Stimulated activated CD4-positive, alpha-beta T cell treated with anti-CD3 and anti-CD28 coated beads, Interleukin-4, amount 100 ng/mL, for 1 hour (primary cell): ENCODE measurements at regions not wholly inside any gene's neighbourhood (a gene's known extent, or its start where the extent isn't known, plus 50 kb on each side); places are given as distances from the start of the nearest gene placed in this dataset.

ENCODE experiments used
- DNase-seq: peaks from one replicate; pipeline ENCODE4 v3.0.0-alpha.2; 2020

DNA sequence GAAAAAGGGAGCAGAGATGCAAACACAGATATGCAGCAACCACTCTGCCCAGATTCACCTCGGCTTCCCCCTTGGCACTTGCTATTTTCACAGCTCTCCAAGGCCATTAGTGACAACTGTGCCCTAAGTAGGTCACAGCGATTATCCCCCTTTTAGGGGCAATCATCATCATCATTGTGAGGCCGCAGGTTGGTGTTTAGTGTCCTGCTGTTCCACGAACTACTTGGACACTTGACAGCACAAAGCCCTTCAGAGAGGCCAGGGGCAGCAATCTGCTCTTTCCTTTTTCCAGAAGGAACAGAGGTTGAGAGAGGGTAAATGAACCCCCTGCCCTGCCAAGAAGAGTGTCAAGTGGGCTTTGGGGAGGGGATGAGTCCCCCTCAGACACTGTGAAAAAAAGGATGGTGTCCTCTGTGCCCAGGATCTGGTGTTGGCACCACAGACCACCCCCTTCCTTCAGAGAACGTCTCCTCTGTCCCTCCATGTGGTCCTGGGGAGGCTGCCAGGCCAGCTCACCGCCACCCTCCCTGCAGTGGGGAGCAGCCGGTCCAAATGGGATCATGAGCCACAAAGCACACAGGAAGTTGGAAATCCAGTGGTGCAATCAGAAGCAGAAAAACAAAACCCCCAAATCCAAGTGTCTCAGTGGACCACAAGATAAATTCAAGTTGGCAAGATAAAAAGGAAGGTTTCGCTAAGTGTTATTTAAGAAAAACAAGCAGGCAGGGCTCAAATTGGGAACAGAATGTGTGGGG lies 78.4 kb upstream of the MED9 start:
- DNase-seq: no peak

GRCh38 chr17:17398943-17399926 lies 77.6 kb upstream of the MED9 start:
- no peak for DNase-seq

DNA sequence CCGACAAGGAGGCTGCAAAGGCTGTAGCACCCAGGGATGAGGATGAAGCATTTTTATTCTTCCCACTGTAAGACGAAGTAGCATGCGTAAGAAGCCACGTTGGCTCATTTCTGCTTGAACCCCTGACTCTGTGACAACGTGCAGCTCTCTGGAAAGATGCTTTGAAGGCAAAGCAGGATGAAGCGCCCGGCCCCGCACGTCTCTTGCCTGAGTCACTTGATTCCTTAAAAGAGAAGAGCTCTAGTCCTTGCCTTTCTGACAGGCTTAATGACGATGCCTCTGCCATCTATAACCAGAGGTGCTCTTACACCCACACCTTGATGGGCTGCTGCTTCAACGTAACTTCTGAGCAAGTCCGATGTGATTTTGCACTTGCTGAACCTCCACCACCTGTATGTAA lies 76.7 kb upstream of the MED9 start:
- no peak for DNase-seq

DNA sequence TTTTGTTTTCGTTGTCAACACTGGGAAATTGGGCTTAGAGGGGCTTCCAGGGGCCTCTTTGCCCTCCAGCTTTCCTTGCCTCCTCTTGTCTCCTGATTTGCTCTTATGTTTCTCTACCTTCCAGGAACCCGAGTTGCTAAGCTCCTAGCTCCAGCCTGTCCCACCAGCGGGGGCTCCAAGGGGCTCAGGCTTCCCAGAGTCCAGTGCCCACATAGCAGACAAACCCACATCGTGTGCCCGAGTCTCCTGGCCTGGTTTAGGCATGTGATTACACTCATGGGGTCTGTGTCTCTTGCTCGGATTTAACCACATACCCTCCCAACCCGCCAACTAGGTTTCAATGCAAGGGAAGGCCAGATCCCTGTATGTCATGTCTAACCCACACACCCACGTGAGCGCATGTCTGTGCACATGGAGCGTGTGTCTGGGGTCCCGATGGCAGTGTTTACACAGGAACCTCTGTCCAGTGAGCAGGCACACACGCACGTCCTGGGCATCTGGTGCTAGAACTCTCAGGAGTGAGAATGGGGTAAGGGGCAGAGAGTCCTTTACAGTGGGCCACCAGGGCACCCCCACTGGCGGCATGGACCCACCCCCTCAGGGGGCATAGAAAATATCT lies 76.1 kb upstream of the MED9 start:
- no peak for DNase-seq

DNA sequence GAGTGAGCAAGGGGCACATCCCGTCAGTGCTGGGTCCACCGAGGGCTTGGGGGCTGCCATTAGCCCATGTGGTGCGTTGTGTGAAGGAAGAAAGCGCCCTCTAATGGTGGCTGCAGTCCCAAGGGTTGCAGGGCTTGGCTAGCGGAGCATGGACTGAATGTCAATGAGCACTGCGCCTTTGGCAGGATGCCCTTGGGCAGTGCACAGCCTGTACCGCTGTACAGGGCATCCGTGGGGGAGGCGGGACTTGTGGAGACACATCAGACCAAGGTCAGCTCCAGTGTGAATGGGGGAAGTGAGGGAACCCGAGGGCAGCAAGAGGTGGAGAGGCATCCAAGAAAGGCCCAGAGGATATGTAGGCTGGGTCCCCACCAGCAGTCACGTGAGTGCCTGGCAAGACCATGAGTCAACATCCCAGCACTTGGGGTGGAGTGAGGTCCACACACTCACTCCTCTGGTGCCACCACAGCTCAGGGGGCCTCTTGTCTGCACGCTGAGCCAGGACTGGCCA lies 75.5 kb upstream of the MED9 start:
- no peak for DNase-seq

GRCh38 chr17:17402558-17402957 lies 74.2 kb upstream of the MED9 start:
- DNase-seq: no peak

DNA sequence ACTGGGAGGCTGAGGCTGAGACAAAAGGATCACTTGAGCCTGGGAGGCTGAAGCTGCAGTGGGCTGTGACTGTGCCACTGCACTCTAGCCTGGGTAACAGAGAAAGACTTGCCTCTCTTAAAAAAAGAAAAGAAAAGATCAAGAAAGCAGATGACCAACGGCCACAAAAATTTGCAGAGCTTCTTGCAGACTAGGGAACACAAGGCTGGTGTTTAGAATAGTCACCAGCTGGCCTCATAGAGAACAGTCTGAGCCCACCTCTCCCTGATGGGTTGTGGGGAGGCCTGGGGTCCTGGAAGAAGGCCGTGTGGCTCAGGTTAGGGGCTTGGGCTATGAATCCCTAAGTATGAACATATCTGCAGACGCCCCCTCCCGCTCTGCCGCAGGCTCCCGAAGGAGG lies 73.7 kb upstream of the MED9 start:
- no peak for DNase-seq

- DNase-seq: peak; percentile 52
Observed at GRCh38 chr17:17403899-17404576, 72.8 kb upstream of the MED9 start.

- DNase-seq: no peak
Observed at GRCh38 chr17:17405673-17406072, 71.1 kb upstream of the MED9 start.

- DNase-seq: no peak
Observed at GRCh38 chr17:17406225-17406624, 70.6 kb upstream of the MED9 start.

GRCh38 chr17:17408236-17408794 lies 68.5 kb upstream of the MED9 start:
- DNase-seq: no peak

DNA sequence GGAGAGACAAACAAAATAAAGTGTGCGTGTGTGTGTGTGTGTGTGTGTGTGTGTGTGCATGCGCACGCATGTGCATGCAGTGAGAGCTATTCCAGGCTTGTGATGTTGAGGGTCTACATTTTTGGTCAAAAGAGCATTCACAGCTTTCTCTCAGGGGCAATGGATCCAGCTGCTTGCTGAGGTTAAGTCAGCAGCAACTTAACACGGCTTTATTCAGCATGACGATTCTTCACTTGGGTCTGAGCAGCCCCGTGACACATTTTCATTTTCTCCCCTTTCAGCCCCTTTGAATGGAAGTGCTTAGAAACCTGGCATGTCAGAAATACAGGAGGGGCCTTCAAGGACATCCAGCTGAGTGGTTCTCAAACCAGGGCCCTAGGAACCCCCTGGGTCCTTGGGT lies 66.4 kb upstream of the MED9 start:
- no peak for DNase-seq

DNA sequence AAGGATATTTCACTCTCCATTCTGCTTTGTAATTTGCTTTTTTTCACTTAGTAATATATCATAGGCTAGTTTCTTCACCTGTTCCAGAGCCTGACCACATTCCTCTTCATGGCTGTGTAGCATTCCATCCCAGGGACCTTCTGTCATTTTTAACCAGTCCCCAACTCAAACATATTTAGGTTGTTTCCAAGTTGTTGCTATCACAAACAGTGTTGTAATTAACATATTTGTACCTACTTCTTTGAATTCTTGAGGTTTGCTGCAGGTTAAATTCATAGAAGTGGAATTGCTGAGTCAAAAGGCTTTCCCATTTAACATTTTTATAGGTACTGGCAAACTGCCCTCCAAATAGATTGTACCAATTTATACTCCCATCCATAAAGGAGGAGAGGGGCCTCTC lies 65.1 kb upstream of the MED9 start:
- DNase-seq: no peak

- DNase-seq: no peak
Observed at GRCh38 chr17:17412326-17412725, 64.5 kb upstream of the MED9 start.

DNA sequence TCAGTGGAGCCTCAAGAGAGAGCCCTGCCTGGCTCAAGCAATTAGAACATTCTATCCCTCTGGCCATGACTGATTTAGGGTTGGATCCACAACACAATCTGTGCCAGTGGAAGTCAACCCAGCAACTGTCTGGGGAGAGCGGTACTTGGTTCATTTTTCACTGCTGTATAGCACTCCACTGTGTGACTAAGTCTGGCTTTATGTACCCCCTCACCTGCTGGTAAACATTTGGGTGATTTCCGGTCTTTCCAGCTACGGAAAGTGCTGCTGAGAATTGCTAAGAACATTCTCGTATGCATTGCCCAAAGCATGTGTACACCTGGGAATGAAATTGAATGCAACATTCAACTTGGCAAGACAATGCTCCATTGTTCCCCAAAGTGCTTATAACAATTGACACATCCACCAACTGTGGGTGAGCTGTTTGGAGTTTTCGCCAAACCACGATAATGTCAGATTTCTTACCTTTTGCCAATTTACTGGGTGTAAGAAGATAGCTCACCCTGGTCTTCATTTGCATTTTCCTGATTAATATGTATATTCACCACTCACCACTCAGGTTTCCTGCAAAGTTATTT lies 63.5 kb upstream of the MED9 start:
- no peak for DNase-seq

GRCh38 chr17:17413821-17414220 lies 63.0 kb upstream of the MED9 start:
- DNase-seq: no peak

- no peak for DNase-seq
Observed at GRCh38 chr17:17414341-17414805, 62.4 kb upstream of the MED9 start.

- DNase-seq: no peak
Observed at GRCh38 chr17:17415006-17415405, 61.8 kb upstream of the MED9 start.

DNA sequence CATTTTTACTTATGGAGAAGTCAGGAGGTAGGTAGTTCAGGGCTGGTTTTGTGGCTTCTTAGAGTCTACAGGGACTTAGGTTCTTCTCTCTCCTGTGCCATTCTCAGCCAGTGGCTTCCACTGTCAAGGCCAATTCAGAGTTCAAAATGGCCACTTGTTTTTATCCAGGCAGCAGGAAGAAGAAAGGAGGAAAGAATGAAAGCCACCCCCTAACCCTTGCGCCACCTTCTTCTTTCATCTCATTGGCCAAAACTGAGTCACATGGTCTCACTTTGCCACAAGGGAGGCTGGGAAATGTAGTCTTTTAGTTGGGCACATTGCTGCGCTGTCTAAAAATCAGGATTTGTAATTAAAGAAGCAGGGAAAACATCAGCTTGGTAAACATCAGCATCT lies 60.8 kb upstream of the MED9 start:
- no peak for DNase-seq

DNA sequence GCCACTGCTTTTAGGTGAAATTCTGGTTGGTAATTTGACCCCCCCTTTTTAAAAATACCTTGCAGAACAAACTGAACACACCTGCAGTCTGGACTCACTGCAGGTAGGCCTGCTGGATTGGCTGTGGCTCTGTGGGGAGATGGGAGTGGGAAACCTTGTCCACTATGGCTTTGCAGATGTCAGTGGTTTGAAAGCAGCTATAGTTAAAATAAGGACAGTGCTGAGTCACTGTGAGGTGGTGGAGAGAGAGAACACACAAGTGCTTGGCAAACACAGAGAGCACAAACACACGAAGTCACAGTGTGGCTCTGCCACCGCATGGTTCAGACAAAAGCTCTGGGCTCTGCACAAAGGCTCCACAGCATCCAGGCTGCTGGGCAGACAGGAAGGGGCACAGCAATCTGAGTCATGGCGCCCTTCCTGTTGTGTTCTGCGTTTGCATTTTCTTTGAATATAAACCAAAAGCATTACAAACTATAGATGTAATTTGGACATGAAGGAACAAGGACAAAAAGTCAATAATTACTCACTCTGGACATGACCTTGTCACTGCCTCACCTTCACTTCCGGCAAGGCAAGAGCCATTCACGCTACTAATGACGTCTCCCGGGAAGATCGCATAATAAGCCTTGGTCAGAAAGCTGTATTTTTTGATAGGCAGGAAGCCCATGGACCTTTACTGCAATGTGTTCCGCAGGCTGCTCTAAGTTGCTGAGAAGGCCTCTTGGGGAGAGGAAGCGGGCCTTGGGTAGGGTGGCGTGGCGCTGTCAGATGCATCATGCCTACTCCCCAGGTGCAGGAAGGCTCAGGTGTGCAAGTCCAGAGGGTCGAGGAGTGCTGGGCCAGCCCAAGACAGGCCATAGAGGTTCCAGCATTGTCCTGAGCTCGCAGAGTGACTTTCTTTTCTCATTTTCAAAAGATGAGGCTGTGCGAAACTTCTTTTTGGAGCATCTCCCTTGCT lies 60.1 kb upstream of the MED9 start:
- DNase-seq: no peak

DNA sequence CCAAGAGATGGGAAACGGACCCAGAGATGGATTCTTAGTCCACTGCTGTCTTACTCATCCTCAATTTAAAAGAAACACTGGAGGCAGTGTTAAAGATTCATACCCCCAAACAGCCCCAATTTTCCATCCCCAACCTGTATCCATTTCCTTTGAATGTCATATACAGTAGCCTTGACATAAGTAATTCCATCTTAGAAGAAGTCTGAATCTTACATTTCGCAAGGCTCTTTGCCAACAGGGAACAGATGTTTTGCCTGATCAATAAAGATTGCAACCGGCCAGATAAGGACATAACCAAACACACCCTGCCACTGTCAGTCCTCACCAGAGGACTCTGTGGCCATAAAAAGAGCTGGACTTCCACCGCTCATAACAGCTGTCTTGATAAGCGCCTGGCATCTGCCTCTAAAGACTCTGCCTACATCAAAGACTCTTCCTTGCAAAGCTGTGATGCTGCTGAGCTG lies 59.0 kb upstream of the MED9 start:
- no peak for DNase-seq
